SU-DHL-6 (cell line): ENCODE measurements at regions not wholly inside any gene's neighbourhood (a gene's known extent, or its start where the extent isn't known, plus 50 kb on each side); places are given as distances from the start of the nearest gene placed in this dataset.

Experiments used
- EZH2phosphoT487 ChIP-seq: fragments of 200-600 bp; sonication (generic), shearing (Covaris generic); conservative IDR thresholded peaks from 2 replicates; pipeline ENCODE4 v1.6.1; 2018; ENCODE audit warnings: mild to moderate bottlenecking, antibody characterized with exemption, low read length, moderate library complexity, mixed read lengths
- TF ChIP-seq, protein P1 (sequence below): fragments of 200-600 bp; sonication (generic); IDR thresholded peaks from one replicate; pipeline ENCODE4 v1.5.1; 2017; ENCODE audit warnings: antibody characterized with exemption, mild to moderate bottlenecking, low read length, moderate library complexity; ENCODE audit not compliant: insufficient read depth, poor library complexity, severe bottlenecking

GRCh38 chr18:27869735-27870134 is 307.2 kb downstream of the CDH2 start:
- TF ChIP-seq, protein P1, sequence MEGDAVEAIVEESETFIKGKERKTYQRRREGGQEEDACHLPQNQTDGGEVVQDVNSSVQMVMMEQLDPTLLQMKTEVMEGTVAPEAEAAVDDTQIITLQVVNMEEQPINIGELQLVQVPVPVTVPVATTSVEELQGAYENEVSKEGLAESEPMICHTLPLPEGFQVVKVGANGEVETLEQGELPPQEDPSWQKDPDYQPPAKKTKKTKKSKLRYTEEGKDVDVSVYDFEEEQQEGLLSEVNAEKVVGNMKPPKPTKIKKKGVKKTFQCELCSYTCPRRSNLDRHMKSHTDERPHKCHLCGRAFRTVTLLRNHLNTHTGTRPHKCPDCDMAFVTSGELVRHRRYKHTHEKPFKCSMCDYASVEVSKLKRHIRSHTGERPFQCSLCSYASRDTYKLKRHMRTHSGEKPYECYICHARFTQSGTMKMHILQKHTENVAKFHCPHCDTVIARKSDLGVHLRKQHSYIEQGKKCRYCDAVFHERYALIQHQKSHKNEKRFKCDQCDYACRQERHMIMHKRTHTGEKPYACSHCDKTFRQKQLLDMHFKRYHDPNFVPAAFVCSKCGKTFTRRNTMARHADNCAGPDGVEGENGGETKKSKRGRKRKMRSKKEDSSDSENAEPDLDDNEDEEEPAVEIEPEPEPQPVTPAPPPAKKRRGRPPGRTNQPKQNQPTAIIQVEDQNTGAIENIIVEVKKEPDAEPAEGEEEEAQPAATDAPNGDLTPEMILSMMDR: no peak
- TF ChIP-seq EZH2phosphoT487: no peak
